ENCODE measurements at regions not wholly inside any gene's neighbourhood (a gene's known extent, or its start where the extent isn't known, plus 50 kb on each side); places are given as distances from the start of the nearest gene placed in this dataset.

GRCh38 chr14:29301571-29301970 lies 535.0 kb downstream of the FOXG1 start:
- no peak for TF ChIP-seq USF2 (IDR thresholded peaks at IDR 0.05; ENCODE audit: low read depth, low read length)
- no peak for TF ChIP-seq CEBPB (IDR thresholded peaks at IDR 0.05; ENCODE audit: low read depth, low read length)

Measured in IMR-90 (cell line).